Astrocyte of the spinal cord (primary cell): ENCODE measurements at regions not wholly inside any gene's neighbourhood (a gene's known extent, or its start where the extent isn't known, plus 50 kb on each side); places are given as distances from the start of the nearest gene placed in this dataset.

ENCODE experiments used
- DNase-seq: peaks from one replicate; pipeline ENCODE4 v3.0.0; 2011; ENCODE audit warnings: low read depth, low spot score
- H3K4me3 ChIP-seq: 2 replicates; pipeline ENCODE4 v1.5.1; 2011; ENCODE audit warnings: low read depth, mild to moderate bottlenecking, low read length, moderate library complexity
- CTCF ChIP-seq: IDR thresholded peaks from 2 replicates; pipeline ENCODE4 v1.5.1; 2012; ENCODE audit warnings: low read depth, mild to moderate bottlenecking, low read length, inconsistent platforms
- in situ Hi-C: cut with HindIII; loops from 2 replicates; pipeline ENCODE4 v1.10.0; 2017; ENCODE audit warnings: low sequenced_read_pairs

DNA sequence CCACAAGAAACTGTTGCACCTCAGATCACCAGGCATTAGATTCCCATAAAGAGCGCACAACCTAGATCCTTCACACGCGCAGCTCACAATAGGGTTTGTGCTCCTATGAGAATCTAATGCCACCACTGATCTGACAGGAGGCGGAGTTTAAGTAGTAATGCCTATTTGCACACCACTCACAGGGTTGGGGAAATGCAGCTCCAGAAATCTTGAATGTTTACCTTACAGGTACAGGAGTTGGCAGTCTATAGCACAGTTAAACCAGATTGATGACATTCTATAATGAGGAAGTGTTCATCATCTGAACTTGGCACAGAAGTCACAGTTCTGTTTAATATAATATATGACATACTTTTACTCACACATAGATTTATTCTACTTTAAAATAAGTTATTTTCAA is 732.2 kb upstream of the ZNF608 start:
- no peak for TF ChIP-seq CTCF
- DNase-seq = no peak
- no peak overlapping the region for H3K4me3 ChIP-seq
- in situ Hi-C loops = no loop called here

DNA sequence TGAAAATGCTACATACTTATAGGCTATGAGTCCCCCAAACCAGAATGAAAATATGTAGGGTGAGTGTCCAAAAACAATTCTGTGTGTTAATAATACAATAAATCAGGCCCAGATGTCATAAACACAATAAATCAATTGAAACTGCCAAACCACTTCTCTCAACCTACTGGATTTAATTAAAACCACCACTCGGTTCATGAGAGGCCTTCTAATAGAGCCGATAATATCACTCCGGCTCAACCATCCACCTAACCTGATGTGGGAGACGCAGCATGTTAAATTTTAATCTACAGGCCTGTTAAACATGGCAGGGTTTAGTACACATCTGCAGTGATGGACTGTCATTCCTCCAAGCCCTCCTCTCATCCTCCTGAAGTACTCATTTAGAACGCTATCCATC is 734.5 kb upstream of the ZNF608 start:
- TF ChIP-seq CTCF = no peak
- DNase-seq = no peak
- H3K4me3 ChIP-seq = no peak overlapping the region
- in situ Hi-C loops = no loop called here

DNA sequence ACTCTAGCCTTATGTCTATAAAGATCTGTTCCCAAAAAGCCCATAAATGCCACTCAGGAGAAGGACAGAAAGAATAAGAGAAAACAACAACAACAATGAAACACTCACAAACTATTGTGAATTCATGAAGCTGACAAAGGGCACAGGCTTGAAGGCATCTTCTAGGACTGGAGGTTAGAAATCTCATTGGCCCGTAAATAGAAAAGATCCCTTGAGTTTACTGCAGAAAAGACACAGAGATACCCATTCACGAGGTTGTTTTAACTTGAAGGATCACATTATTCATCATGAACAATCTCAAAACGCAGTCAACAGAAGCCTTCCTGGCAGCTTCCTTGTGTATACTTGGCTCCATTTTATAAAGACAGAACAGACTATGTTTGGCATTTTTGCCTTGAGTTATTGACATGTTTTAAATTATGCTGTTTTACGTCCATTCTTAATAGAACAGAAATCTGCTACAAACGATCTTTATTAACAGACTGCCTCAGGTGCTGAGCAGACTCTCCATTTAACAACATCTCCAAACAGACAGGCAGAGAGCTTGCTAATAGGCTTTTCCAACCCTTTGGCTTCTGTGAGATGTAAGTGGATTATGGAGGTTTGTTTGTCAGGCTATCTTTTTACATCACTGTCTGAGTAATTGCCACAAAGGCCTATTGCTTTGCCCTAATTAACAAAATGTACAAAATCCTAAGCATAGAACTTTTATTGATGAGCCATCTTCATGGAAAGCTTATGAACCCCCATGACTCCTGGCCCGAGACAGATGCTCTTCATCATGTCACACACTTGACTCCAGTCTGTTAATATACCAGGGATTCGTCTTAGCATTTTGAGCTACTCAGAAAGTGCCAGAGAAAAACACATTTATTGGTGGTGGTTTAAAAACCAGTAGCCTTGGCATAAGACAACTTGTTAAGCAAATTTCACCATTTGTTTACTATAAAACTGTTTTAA is 735.3 kb upstream of the ZNF608 start:
- TF ChIP-seq CTCF = no peak
- no peak for DNase-seq
- in situ Hi-C loops = no loop called here

GRCh38 chr5:125483609-125484008 is 737.2 kb upstream of the ZNF608 start:
- TF ChIP-seq CTCF = no peak
- no peak for DNase-seq
- H3K4me3 ChIP-seq = no peak overlapping the region
- in situ Hi-C loops = no loop called here

More for the DNA sequence above, 735.3 kb upstream of the ZNF608 start:
- no peak overlapping the region for H3K4me3 ChIP-seq

DNA sequence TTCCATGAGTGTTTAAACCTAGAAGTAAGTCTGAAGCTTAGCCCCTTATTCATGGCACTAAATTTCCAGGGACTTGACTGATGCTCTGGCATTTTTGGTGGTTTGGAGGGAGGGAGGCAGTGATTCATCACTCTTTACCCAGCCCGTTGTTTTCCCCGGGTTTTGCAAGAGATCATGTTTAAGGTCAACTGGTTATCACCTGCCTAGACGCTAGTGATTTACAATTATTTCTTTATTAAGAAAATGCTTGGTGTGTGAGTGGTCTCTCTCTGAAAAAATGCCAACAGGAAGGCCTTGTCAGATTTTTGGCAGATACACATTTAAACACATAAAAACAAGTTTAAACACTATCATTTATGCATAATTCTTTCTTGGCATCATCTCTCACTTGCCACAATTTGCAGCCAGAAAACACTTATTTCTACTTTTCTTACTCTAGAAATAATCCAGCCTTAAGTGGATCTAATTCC is 737.9 kb upstream of the ZNF608 start:
- in situ Hi-C loops = no loop called here
- no peak for DNase-seq
- H3K4me3 ChIP-seq = no peak overlapping the region
- TF ChIP-seq CTCF = no peak

- in situ Hi-C loops = no loop called here
- DNase-seq = peak; percentile 99
- H3K4me3 ChIP-seq = no peak overlapping the region
Measured at GRCh38 chr5:125484742-125485641, 738.6 kb upstream of the ZNF608 start.

More at GRCh38 chr5:125484742-125485641, 738.6 kb upstream of the ZNF608 start:
- no peak for TF ChIP-seq CTCF
